Stimulated activated CD4-positive, alpha-beta T cell treated with anti-CD3 and anti-CD28 coated beads, Interleukin-12 subunit alpha, Interleukin-12 subunit beta, amount 100 ng/mL, for 4 hours (primary cell): ENCODE measurements at regions not wholly inside any gene's neighbourhood (a gene's known extent, or its start where the extent isn't known, plus 50 kb on each side); places are given as distances from the start of the nearest gene placed in this dataset.

Source experiments
- DNase-seq: peaks from one replicate; pipeline ENCODE4 v3.0.0-alpha.2; 2020

DNA sequence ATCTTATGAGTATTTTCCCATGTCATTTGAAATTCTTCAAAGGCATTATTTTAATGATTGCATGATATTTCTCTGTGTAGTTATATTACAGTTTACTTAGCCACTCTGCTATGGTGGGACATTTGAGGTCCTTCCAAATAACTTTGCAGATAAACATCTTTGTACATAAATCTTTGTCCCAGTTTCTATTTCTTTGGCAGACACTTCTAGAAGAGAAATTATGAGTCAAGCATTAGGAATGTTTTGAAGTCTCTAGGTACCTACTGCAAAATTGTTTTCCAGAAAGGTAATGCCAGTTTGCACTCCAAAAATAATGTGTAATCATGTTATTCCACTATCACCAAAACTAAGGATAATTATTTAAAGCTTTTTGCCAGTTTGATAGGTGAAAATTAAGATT, 149.7 kb downstream of the EN1 start:
- no peak for DNase-seq

DNA sequence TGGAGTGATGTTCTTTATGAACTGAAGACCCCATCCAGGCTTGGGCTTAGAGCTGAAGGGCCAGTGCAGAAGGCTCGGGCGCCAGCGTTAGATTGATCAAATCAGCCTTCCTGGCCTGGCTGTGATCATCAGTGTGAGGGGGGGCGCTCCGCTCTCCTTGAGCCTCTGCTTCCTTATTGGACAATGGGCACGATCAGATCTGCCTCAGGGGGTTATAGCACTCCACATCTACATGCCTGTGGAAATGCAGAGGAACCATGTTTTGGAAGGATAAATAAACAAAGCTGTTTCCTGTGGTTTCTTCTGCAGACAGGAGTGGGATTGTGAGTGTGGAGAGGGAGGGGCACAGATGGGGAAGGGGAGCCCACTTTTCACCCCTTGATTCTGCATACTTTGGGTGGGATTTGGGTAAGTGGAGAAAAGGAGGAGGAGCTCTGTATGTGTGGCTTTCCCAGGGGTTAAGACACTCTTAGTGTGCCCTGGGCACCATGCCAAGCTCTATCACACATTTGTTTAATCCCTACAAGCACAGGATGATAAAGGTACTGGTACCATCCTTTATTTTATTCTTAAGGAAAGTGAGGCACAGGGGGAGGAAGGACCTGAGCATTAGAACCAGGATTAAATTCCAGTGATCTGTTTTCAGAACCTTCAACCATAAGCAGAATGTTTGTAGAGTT, 150.5 kb downstream of the EN1 start:
- no peak for DNase-seq

DNA sequence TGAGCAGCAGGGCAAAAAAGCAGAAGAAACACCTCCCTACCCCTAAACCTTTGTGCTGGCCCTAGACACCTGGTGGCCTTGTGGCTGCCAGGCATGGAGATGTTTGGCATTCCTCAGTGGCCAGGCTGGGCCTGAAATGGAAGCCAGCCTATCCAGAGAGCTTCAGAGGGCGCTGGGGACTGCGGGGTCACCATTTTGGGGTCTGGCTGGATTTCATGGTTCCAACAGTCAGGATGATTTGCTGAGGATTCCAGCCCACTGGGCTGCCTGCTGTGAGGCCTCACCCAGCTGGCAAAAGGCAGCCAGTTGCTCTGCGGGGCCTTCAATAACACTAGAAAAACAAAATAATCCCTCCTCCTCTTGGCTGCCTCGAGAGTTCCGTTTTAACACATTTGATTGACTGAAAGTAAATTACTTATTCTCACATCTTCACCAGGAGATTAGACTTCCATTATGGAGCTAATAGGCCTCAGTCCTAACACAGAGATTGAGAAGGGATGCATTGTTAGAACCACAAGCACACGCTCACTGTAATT, 154.1 kb downstream of the EN1 start:
- DNase-seq = no peak

DNA sequence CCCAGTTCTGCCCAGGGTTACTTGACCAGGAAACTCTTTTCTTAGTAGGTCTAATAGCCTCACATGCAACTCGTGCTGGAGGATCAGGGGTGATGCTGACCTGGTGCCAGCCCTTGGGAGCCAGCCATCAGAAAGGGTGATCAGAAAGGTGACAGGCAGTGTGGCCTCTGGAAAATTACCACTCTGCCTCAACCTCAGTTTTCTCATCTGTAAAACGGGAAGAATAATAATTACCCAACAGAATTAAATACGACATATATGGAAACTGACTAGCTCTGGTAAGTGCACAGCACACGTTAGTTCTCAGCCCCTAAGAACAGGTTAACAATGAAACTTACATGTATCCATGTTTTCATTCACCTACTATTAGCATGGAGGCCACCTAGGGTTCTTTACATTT, 157.6 kb downstream of the EN1 start:
- DNase-seq = no peak

DNA sequence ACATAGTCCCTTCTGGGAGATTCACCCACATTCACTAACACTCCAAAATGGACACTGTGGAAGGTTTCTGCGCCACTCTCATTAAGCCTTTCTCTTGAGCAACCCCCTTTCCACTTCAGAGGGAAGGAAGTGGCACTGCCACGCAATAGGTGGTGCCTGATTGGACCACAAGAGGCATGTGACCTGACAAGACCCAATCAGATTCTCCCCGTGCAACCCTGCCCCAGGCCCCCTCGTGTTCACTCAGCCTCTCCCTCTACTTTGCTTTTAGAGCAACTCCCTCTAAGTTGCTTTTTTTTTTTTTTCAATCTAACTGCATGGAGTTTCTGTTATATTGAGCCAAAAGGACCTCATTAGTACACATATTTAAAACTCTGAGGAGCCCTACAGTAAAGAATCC, 158.0 kb downstream of the EN1 start:
- no peak for DNase-seq

DNA sequence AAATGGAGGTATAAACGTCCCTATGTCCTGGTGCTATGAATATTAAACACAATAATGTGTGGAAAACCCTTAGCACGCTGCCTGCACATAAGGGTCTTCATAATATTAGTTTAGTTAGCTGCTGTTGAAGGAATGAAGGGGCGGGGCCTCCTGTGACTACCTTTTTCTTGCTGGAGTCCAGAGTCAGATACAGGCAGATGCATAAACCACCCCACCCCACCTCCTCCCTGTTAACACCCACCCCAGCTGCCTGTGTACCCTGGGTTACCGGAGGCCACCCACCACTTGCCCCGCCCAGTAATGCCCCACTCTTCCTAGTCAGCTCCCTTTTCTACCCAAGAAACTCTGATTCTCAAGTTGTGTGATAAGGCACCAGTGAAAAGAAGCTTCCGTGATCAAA, 158.4 kb downstream of the EN1 start:
- no peak for DNase-seq

DNA sequence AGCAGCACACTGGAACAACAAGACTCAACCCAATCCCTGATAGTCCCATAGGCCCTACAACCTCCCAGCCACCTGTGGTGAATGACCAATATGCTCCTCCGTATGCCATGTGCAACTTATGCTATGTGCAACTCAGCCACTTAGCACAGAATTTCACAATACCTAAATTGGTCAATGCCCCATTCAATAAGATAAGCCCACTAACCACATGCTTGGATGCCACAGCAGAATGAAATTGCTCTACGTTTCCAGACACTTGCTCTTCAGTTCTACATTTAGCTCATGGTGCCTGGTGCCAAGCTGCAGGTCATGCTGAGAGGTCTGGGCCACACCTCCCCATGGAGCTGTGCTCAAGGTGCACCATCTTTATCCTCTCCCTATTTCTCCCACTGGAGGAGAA, 159.8 kb downstream of the EN1 start:
- DNase-seq = no peak

DNA sequence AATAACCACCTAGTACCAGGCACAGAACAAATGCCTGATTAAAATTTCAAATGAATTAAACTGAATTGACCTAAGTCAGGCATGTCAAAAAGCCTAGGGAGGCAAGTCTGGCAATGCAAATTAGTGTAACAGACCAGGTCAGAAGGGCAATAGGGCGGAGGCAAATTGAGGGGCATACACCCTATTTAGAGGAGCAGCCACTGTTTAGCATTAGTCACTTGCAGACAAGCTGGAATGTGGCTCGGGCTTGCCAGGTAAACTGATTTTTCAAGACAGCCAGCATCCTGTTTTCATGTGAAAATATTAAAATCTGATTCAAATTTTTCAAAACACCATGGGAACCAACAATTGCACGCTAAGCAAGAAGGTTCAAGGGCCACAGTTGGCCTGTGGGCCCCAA, 160.3 kb downstream of the EN1 start:
- DNase-seq = no peak

DNA sequence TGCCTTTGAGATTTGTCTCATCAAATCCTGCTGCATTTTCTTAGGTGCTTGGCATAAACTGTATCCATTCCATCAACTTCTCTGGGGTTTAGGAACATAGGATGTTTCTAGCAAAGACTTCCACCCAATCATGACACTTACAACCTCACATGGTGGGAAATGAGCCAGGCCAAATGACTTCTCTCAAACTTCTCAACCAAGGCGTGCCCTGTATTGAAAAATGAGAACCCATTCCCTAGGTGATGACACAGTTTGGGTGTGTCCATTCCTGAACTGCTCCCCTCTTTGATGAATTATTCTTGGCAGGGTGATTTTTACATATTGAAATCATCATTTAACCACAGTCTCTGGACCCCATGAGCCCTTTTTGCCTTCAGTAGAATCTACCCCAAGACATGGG, 161.1 kb downstream of the EN1 start:
- DNase-seq = no peak

DNA sequence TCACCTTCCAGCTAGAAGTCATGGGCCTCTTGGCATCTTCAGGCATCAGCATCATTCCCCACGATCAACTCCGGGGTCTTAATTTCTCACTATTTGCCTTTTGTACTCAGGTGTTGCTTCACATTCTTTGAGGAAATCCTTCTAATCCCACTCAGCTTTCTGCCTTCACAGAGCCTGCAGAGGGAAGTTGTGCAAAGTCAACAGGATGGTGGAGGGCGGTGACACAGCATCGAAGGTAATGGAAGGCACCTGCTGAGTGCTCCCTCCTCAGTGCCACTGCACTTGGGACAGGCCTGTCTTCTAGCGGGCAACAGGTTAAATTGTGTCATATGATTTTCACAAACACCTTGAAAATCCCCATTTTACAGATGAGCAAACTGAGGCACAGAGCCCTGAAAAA, 164.0 kb downstream of the EN1 start:
- no peak for DNase-seq

DNA sequence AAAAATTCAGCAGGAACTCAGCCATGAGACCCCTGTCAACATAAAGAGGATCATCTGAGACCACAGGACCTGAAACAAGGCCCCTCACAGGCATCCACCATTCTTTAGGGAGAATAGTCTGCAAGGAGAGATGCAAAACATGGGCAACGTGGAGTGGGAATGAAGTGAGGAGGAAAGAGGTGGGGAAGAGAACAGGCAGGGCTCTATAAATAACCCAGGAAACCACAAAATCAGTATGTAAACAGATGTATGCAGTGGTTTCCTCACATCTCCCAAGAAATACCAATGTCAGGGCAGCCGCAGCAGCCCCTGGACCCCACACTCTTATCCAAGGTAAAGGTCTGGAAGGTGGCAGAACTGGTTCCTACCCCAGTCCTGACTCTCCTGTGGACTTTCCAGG, 168.5 kb downstream of the EN1 start:
- no peak for DNase-seq

DNA sequence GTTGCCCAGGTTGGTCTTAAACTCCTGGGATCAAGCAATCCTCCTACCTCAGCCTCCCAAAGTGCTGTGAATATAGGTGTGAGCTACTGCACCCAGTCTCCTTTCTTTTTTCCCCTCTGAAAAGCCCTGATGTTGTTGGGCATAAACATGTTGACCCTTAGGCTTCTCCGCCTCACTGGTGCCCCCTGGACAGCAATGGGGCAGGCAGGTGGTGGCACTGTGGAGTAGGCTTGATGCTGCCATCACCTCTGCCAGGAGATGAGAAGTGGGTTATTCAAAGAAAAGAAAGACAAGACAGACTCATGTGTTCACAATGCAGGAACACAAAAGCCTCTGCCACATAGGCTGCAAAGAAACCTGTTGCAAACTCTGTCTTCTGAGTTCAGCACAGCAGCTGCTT, 169.9 kb downstream of the EN1 start:
- no peak for DNase-seq

DNA sequence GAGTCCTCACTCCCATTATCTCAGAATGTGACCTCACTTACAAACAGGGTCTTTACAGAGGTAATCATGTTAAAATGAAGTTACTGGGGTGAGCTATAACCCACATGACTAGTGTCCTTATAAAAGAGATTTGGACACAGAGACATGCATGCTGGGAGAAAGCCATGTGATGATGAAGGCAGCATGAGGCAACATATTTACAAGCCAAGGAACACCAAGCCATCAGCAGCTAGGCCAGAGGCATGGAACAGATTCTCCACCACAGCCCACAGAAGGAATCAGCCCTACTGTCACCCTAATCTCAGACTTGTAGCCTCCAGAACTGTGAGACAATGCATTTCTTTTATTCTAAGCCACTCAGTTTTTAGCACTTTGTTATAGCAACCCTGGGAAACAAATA, 171.9 kb downstream of the EN1 start:
- no peak for DNase-seq

DNA sequence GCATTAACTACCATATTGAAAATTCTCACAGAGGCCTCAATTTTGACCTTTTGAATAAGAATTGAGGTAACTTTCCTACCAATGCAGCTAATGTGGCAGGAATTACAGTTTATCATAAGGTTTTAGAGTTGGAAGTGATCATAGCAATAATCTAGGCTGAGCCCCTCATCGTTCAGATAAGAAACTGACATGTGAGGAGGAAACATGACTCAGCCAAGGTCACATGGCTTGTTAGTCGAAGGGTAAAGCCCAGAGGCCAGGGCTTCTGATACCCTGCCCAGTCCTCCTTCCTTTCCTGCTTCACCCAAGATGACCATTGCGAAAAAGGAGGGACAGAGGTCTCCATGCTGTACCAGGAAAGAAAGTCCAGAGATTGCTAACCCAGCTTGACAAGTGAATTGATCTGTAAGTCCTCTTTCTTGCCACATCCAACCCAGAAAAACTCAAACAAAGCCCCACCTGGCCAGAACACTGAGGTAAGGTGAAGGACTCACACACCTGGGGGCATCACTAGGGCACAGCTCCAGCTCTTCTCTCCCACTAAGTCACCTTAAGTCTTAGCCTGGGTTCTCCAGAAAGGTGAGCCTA, 174.8 kb downstream of the EN1 start:
- DNase-seq = no peak

DNA sequence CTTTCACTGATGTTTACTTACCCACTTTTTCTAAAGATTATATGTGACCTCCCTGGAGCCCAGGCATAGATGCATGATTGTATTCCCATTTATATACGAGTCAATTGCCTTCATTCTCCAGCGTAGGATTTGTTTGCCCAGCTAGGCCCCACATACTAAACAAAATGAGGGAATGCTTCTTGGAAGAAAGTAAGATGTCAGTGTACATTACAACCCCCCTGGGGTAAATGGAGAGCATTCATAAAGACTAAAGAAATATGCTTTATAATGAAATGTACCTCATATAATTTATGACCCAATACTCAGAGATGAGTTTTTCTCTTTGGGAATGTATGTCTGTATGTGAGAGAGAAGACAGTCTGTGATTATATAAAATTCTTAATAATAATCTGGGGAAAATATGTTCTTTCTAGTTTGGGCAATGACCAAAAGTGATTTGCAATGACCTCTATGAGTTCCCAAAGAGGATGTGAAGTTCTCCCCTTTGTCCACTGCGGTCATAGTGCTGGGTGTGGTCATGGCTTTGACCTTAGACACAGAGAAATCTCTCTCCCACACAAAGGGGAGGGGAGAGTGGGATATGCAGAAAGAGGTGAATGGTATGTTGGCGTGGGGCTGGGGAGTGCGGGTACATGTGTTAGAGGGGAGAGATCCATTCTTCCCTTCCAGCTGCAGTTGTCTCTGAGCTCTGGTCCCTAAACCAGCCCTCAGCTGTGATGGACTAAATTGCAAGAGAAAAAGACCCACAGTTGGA, 175.6 kb downstream of the EN1 start:
- DNase-seq = no peak

DNA sequence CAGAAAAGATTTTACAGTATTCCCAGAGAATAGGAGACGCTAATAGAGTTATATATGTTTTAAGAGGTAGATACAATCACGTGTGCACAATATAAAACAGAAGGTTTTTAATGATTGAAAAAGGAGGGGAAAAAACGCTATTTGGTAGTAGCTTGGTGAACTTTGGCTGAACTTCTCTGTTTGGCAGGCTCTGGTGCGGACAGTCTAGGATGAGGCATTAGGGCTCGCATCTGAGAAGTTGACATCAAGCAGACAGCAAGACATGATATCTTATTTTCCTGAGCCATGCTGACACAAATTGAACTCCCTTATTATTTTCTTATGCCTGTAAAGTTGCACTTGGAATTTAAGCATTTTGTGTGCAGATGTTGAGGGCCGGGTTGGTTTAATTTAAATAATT, 176.6 kb downstream of the EN1 start:
- DNase-seq = no peak

DNA sequence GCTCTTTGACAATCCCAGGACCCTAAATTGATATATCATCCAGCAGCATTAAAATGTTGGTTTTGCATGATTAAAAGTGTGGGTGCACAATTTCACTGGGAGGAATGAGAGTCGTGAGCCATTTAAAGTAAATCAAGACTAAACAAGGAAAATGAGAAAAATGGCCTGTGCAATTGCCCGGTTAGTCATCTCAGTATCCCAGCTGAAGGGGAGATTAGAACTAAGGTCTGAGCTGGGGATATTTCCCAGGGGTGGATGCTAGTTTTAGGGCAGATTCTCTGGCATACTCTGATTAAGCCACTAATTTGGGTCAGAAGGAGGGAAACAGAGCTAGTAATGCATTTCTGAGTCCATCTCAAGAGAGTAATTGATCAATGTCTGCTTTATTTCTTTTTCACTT, 177.2 kb downstream of the EN1 start:
- DNase-seq = no peak

DNA sequence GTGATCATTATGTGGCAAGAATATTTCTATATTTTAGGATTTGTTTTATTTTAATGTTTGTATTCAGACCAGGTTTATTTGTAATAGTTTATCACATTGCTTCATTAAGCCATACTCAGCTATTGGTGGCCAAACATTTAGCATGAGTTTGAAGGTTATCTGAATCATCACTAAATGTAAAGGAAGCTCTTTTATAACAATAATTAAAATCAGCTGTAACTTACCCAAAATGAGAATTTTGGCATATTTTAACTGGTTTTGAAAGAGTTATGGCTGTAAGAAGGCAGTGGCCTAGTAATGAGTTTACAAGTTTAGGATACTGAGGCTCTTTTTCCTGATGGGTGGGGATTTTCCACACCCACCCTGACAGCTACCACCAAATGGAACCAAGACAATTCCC, 177.8 kb downstream of the EN1 start:
- no peak for DNase-seq

DNA sequence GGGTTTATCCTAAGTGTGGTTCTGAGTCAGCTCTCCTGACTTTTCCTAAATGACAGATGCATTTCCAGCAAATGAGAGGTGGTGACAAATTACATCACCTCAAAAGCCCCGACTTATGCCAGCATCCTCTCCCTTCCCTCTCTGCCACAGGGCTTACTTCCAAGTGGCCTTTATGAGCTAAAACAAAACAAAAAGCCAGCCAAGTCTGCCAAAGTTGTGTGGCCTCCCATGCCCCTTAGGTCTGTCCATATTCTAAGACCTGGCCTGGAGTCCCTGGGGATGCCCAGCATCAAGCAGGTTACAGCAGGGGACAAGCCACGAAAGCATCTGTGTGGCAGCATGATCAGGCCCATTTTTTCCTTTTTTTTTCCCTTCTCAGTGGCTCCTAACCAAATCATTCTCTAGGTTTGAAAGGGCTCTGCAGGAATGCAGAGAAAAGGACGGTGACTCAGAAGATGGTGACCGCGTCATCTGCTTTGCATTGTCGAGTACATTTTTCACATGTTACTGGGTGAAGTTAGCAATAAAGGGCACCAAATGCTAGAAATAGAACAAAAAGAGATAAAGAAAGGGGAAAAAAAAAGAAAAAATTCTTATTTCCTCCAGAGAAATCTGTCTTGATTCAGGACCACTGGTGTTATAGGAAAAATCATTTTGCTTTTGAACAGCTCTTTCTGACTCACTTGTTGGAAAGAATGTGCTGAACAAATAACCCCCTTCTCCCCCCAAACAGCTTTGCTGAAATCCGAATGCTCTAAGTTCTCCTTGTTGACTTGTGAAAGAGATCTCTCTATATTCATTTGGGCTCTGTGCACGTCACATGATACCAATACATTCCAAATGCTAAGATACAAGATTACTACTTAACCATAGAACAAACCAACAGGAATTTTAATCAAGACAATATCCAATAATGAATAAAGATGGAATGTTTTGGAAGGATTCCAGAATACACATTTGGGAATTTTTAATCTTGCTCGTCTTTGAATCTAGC, 178.7 kb downstream of the EN1 start:
- DNase-seq = no peak

DNA sequence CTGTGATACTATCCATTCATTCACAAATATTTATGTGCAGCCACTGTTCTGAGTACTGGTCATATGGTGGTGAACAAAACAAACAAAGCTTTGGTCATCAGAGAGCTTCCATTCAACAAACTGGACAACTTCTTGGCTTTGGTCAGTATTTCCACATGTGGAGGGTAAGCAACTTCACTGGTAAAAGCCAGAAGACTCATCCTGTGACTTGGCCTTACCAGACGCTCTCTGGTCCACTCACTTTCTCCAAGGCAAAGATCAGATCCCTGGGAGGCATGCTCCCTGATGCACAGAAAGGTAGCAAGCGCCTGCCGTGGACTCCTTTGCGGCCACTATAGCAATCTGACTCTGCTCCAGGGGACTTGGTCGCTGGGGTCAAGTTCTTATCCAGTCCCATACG, 179.5 kb downstream of the EN1 start:
- DNase-seq = no peak

DNA sequence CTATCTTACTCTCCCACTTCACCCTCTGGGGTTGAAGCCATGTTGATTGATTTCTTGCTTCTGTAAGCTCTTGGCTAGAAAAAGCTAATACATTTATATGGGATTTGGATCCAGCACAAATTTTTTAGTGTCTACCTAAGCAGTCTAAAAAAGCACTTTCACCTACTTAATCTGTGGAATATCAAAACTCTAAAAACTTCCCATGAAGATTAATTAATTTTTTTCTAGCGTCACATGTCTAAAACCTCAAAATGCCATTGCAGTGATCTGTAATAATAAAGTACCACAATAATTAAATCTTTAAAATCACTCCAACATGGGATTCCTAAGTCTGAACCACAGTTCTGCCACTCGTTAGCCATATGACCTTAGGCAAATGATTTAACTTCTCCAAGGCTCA, 180.1 kb downstream of the EN1 start:
- DNase-seq = no peak

DNA sequence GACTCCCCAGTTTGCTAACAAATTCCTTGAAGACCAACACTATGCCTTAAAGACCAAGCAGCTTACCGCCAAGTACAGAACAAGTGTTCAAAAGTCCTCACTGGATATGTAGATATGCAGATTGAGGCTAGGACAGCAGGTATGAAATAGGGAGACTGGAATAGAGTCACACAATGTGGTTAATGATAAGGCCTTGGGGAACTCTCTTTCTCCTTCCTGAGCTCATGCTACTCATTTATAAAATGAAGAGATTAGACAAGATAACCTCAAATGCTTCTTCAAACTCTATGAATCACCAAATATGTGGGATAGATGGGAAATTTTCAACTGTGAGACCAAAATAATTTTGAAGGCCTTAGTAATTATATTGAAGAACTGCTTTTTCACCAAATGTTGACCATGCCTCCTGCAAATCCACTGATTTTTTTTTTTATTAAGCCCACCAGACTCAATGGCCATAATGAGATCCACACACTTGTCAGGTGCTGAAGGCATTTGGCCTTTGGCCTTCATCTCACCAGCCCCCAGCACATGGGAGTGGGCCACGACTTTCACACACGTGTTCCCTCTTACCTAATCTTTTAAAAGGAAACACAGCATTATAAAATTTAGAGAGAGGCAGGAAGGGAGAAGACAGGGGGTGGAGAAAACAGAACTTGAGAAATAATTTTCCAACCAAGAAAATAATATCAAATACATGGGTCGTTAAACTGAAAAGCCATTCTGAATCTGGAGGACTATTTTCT, 181.5 kb downstream of the EN1 start:
- DNase-seq = no peak
